Pancreas (tissue), 10 donors: ENCODE measurements at regions not wholly inside any gene's neighbourhood (a gene's known extent, or its start where the extent isn't known, plus 50 kb on each side); places are given as distances from the start of the nearest gene placed in this dataset.

ENCODE experiments used
- ATAC-seq, 4 donors: fragments of 200-7000 bp; cut with Tn5 transposase; one replicate each; pipeline versions ENCODE4 v1.8.0 to v1.9.1; 2020; ENCODE audit warnings: mild to moderate bottlenecking in 4 of 4, moderate library complexity in 4 of 4
- DNase-seq, 6 donors: peaks; one replicate each; pipeline ENCODE4 v3.0.0-alpha.2; 2020
- FAIRE-seq: peaks from 2 replicates; lab custom pipeline; 2012; peaks lifted over from hg19 to GRCh38; lab: Jason Lieb, UNC
- H3K27ac ChIP-seq, 4 donors: fragments of 200-600 bp; sonication (generic); 1 replicate in 3 of 4; 2 replicates in 1 of 4; pipeline versions ENCODE4 v1.5.0 to v1.8.0; 2020
- H3K27me3 ChIP-seq, 4 donors: fragments of 200-600 bp; one replicate each; pipeline ENCODE4 v1.8.0; 2021
- H3K36me3 ChIP-seq, 3 donors: fragments of 200-600 bp; sonication (generic) in 1 of 3; one replicate each; pipeline versions ENCODE4 v1.5.0 to v1.8.0; 2020 to 2021
- H3K4me1 ChIP-seq, 3 donors: fragments of 200-600 bp; one replicate each; pipeline ENCODE4 v1.8.0; 2021
- H3K4me3 ChIP-seq, 4 donors: fragments of 200-600 bp; sonication (generic) in 2 of 4; one replicate each; pipeline versions ENCODE4 v1.5.0 to v1.8.0; 2020 to 2021
- H3K9me3 ChIP-seq, 4 donors: fragments of 200-600 bp; one replicate each; pipeline ENCODE4 v1.8.0; 2021
- WGBS, 2 donors: extraction: QIAGEN DNeasy Blood & Tissue Kit; methylation state at CpG; one replicate each; pipeline ENCODE4 v1.1.7; 2013; 5-methylcytosine and 5-hydroxymethylcytosine counted together
- intact Hi-C, 3 donors: fragments of 100-400 bp; cut with DNase I; formaldehyde crosslinking; loops; one replicate each; pipeline versions ENCODE4 v1.11.1 to v1.14.2; 2022
- TF ChIP-seq, protein P1 (sequence below), 4 donors: fragments of 200-600 bp; sonication (generic) in 3 of 4; IDR thresholded peaks; one replicate each; pipeline versions ENCODE4 v1.5.0 to v1.8.0; 2021; ENCODE audit warnings: antibody characterized with exemption in 4 of 4
- donor health status: healthy with polysubstance abuse.
- donor health status: DM: no; HTN: no; CAD: no; lungs with moderate emphysema.
- donor health status: DM: no; HTN: no; CAD: no.
- donor health status: control.
- donor health status: control.
- donor health status: Bipolar disorder and iron deficiency.
- donor health status: DM: yes; HTN: yes; CAD: no.
- donor health status: DM: no; HTN: no; CAD: no.
- donor health status: DM: no; HTN: no; CAD: no.
- donor health status: DM: yes; HTN: yes; CAD: no.

GRCh38 chr20:57060407-57061050 is 205.9 kb downstream of the BMP7 start:
- no peak for DNase-seq
- H3K27me3 ChIP-seq = peaks cover 0 to 10% (median 0%) of the 10 kb centered on the region in 4 donors

DNA sequence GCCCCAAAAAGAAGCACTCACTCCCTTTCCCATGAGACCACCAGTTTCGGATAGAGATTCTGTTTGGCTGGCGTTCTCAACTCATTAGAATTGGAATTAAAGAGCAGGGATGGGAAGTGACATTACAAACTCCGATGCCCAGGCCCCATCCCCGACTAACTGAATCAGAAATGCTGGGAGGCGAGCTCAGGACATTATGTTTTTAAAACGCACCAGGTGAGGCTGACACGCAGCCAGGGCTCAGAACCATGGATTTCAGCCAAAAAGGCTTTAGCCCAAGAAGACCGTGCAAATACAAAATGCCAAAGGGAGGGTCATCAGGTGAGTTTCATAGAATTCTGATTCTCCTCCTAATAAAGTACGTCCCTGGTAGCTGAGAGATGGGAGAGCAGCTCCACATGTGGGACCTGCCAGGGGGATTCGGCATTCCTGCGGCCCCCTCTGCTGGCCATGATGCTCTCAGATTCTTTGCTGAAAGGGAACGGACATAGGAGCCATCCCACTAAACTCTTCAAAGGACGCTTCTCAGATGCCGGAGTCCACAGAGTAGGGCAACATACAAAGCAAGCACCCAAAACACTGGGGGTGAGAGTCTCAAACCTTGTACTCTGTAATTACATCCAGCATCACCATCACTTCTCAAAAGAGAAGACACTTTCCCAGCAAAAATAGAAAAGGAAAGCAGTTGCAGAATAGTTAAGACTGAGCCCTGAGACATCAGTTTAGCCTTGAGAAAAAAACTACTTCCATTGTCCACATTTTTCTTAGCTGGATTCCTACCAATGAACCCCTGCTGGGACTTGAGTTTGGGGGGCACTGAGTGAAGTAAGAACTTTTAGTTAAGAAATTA is 205.2 kb downstream of the BMP7 start:
- ATAC-seq = no peak
- no peak for DNase-seq
- Histone ChIP-seq H3K27ac (no peak overlapping the region), H3K27me3 (peaks cover 0 to 10% (median 0%) of the 10 kb centered on the region in 4 donors), H3K36me3 (no peaks in the 10 kb centered on the region), H3K4me1 (no peaks in the 10 kb centered on the region), H3K4me3 (no peak overlapping the region), H3K9me3 (no peaks in the 10 kb centered on the region)
- intact Hi-C loops = no loop called here
- WGBS, 2 donors = 23 to 27% methylated on average over 14 of the region's 14 CpGs
- no peak for FAIRE-seq
- TF ChIP-seq, protein P1, sequence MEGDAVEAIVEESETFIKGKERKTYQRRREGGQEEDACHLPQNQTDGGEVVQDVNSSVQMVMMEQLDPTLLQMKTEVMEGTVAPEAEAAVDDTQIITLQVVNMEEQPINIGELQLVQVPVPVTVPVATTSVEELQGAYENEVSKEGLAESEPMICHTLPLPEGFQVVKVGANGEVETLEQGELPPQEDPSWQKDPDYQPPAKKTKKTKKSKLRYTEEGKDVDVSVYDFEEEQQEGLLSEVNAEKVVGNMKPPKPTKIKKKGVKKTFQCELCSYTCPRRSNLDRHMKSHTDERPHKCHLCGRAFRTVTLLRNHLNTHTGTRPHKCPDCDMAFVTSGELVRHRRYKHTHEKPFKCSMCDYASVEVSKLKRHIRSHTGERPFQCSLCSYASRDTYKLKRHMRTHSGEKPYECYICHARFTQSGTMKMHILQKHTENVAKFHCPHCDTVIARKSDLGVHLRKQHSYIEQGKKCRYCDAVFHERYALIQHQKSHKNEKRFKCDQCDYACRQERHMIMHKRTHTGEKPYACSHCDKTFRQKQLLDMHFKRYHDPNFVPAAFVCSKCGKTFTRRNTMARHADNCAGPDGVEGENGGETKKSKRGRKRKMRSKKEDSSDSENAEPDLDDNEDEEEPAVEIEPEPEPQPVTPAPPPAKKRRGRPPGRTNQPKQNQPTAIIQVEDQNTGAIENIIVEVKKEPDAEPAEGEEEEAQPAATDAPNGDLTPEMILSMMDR (IDR thresholded peaks at IDR 0.05) = no peak

More at GRCh38 chr20:57060407-57061050, 205.9 kb downstream of the BMP7 start:
- intact Hi-C loops = no loop called here
- no peaks in the 10 kb centered on the region for H3K36me3 ChIP-seq
- no peaks in the 10 kb centered on the region for H3K4me1 ChIP-seq
- TF ChIP-seq, protein P1 (IDR thresholded peaks at IDR 0.05) = no peak
- FAIRE-seq (no peak), ATAC-seq (no peak)
- no peak overlapping the region for H3K4me3 ChIP-seq
- WGBS, 2 donors = 45 to 47% methylated on average over 8 of the region's 8 CpGs
- no peaks in the 10 kb centered on the region for H3K9me3 ChIP-seq
- H3K27ac ChIP-seq = no peak overlapping the region

DNA sequence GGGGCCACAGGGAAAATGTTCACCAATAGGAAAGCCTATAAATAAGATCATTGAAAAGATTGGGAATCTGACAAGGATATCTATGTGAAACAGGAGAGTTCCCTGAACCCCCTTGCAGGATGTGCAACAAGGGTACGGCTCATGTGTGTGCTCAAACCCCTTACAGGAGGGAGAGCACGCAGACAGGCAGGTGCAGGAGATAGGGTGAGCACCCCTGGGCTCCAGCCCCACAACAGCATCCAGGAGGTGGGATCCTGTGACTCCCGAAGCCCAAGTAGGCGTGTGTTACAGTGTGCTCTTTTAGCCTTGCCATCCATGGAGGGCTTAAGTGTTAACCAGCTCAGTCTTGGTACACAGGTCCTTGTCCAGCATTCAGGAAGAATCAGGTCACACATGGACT is 204.2 kb downstream of the BMP7 start:
- FAIRE-seq (no peak), ATAC-seq (no peak), DNase-seq (peak in 1 of 6 donors; percentile 4)
- 58 to 68% methylated on average over 4 of the region's 4 CpGs for WGBS, 2 donors
- no peak overlapping the region for H3K27ac ChIP-seq
- peaks cover 0 to 10% (median 0%) of the 10 kb centered on the region in 4 donors for H3K27me3 ChIP-seq
- no peaks in the 10 kb centered on the region for H3K36me3 ChIP-seq
- TF ChIP-seq, protein P1 (IDR thresholded peaks at IDR 0.05) = no peak
- no peaks in the 10 kb centered on the region for H3K4me1 ChIP-seq
- intact Hi-C loops = no loop called here
- H3K9me3 ChIP-seq = no peaks in the 10 kb centered on the region
- H3K4me3 ChIP-seq = no peak overlapping the region

DNA sequence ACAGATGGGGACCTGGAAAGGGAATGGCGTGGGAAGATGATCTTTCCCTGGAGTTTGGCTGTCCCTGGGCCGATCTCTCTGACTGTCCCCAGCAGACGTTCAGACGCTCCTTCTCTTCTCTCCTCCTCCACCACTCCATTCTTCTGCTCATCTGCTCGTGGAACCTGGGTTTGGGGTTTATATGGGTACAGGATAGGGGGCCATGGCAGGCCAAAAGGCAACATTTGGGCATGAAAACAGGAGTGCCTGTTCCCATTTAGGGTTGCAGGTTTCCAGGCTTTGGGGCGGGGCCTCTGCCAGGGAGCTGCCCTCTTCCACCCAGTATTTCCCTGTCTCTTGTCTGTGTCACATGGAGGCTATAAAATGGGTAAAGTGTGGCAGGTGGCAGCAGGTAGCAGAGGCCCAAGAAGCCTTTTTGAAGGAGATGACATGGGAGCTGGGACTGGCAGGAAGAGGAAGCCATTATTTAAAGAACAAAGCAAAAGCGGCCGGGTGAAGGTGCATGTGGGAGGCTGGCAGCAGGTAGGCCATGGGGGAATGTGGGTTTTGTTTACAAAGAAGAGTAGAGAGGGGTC is 203.7 kb downstream of the BMP7 start:
- Histone ChIP-seq H3K9me3 (no peaks in the 10 kb centered on the region), H3K27ac (no peak overlapping the region), H3K4me3 (no peak overlapping the region), H3K27me3 (peaks cover 0 to 10% (median 0%) of the 10 kb centered on the region in 4 donors), H3K4me1 (no peaks in the 10 kb centered on the region), H3K36me3 (no peaks in the 10 kb centered on the region)
- DNase-seq = peak in 1 of 6 donors; percentile 21
- no peak for ATAC-seq
- intact Hi-C loops = no loop called here
- FAIRE-seq = no peak
- WGBS, 2 donors = 60 to 79% methylated on average over 8 of the region's 8 CpGs
- TF ChIP-seq, protein P1 (IDR thresholded peaks at IDR 0.05) = no peak
